AG09319 (cell line): ENCODE measurements at regions not wholly inside any gene's neighbourhood (a gene's known extent, or its start where the extent isn't known, plus 50 kb on each side); places are given as distances from the start of the nearest gene placed in this dataset.

ENCODE experiments used
- DNase-seq: peaks from one replicate; pipeline ENCODE4 v3.0.0-alpha.2; 2010; ENCODE audit warnings: low read depth; ENCODE audit errors: extremely low read depth
- TF ChIP-seq, protein P1 (sequence below): IDR thresholded peaks from 2 replicates; pipeline ENCODE4 v1.5.1; 2011; ENCODE audit warnings: low read depth, mild to moderate bottlenecking, inconsistent platforms, low read length, moderate library complexity

DNA sequence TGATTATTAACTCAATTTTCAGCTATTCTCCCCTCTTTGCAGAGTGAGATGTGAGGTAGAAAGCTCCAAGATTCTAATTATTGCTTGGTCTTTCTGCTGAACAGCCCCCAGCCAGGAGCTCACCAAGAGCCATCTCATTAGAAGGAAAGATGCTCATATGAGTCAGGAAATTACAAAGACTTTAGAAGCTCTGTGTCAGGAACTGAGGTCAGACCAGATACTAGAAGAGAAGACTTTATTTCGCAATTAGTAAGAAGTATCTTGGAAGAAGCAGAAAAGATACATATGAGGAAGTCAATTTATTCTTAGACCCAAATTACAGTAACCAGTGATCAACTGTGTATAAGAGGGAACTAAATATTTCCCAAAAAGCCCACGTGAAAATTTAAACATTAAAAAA, 626.9 kb downstream of the ZWINT start:
- TF ChIP-seq, protein P1, sequence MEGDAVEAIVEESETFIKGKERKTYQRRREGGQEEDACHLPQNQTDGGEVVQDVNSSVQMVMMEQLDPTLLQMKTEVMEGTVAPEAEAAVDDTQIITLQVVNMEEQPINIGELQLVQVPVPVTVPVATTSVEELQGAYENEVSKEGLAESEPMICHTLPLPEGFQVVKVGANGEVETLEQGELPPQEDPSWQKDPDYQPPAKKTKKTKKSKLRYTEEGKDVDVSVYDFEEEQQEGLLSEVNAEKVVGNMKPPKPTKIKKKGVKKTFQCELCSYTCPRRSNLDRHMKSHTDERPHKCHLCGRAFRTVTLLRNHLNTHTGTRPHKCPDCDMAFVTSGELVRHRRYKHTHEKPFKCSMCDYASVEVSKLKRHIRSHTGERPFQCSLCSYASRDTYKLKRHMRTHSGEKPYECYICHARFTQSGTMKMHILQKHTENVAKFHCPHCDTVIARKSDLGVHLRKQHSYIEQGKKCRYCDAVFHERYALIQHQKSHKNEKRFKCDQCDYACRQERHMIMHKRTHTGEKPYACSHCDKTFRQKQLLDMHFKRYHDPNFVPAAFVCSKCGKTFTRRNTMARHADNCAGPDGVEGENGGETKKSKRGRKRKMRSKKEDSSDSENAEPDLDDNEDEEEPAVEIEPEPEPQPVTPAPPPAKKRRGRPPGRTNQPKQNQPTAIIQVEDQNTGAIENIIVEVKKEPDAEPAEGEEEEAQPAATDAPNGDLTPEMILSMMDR, result no peak
- DNase-seq, result no peak

DNA sequence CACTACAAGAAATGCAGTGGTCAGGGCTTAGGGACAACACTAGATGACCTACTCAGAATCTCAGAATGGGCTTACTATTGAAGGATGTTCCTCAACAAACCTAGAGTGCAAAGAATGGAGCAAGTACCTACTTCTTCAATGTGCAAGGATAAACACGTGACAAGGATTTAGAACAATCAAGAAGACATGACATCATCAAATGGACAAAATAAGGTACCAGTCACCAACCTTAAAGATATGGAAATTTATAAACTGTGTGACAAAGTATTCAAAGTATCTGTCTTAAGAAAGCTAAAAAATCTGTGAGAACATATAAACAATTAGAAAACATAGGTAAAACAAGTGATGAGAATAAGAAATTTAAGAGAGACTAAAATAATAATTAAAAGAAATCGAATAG, 656.1 kb downstream of the ZWINT start:
- DNase-seq, result no peak

DNA sequence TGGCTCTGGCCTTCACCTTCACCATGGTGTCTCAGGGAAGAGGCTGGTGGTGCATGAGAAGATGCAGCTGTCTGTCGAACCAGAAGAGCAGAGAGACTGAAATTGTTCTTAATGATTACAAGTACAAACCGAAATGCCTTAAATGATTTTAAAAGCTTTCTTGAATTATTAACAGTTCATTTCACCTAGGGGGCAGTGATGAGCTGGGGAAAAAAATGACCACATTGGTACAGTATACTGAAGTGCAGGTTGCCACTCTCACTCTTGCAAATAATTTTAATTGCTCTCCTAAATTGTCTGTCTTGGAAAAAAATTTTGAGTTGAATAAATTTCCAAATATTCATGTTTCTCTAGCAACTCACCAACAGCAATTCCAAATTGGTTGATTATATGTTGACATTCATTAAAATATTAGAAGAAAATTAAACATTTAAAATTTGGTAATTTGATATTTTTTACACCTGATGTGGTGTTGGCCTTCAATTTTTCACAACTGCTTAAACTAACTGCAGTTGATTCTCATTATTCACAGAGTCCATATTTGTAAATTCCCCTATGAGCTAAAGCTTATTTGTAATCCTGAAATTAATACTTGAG, 692.6 kb downstream of the ZWINT start:
- DNase-seq, result no peak
- TF ChIP-seq, protein P1, result no peak

More for the DNA sequence above, 656.1 kb downstream of the ZWINT start:
- TF ChIP-seq, protein P1, result no peak

DNA sequence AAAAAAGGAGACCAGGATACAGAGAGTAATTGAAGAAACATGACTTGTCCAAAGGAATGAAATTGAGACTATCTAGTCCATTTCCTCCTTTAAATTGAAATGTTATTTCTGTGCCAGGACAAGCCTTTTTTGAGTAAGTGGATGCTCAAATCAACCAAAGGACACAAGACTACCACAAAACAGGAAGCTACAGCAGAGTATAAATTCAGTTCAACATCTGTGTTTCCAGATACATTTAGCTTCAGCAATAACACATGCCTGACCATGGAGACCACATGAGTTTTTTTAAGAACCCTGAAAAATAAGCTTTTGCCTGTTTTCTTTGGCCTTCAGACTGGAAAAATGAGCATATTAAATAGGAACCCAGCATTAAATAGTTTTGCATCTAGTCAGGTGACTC, 707.5 kb downstream of the ZWINT start:
- TF ChIP-seq, protein P1, result no peak
- no peak for DNase-seq

DNA sequence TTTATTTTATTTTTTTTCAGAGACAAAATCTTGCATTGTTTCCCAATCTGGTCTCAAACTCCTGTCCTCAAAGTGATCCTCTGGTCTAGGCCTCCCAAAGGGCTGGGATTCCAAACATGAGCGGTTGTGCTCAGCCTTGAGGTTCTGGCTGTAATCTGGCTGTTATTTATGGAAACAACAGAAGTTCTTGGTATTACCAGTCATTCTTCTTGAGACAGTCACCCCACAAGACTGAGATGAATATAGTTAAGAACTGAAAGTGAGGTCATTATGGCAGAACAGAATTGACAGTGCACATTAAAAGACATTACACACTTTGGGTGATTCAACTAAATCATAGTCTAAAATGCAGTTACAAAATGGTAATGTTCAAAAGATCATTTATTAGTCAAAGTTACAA, 719.5 kb downstream of the ZWINT start:
- DNase-seq, result no peak
- TF ChIP-seq, protein P1, result no peak

DNA sequence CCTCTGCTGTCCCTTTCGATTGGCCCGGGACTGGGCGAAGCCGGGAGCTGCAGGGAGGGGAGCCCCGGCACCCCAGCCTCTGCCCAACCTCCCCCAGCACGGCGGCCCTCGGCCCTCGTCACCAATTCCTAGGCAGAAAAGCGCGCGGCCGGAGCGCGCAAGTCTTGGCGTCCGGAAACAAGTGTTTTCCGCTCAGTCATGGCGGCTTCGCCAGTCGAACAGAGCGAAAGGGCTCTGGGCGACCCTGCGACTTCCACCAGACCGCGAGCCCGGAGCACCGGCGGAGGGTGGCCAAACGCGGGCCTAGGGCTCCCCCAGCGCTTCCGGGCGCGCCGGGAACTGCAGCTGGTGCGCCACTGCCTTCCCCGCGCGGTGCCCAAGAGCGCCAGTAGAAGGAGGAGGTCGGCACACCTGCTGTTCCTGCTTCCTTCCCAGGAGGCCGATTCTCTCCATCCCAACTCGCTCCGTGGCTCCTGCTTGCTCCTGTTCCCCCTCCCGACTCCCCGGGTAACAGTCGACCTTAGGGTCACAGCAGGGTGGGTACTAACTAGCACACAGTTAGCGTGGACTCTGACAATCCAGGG, 729.9 kb downstream of the ZWINT start:
- TF ChIP-seq, protein P1, result no peak; the same call in 1 of the 2 replicates
- DNase-seq, result no peak

DNA sequence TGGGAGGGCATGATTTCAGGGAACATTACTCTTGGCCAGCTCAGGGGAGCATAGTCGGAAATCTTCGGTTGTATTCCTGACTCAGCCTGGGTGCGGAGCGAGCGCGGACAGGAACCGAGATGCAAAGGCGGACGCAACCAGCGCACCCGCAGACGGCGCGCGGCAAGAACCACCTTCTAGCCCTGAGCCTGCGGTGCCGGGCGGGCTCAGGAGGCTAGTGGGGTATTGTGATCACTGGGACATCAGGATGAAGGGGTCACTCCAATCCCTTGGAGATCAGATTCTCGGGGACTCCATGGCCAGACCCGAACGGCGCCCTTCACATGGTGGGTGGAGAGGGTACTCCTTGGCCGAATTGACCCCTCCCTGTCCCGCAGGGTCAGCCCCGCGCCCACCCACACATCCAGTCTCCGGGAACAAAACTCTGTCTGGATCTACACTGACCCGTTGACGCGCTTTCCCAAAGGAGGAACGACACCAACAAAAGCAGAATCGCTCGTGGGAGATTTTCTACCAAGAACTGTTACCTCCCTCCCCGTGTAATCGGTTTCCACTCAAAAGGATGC, 730.5 kb downstream of the ZWINT start:
- no peak for DNase-seq
- TF ChIP-seq, protein P1, result no peak
